COR-L47 (cell line): ENCODE measurements at regions not wholly inside any gene's neighbourhood (a gene's known extent, or its start where the extent isn't known, plus 50 kb on each side); places are given as distances from the start of the nearest gene placed in this dataset.

Source experiments
- DNase-seq: peaks from one replicate; lab custom pipeline; 2025; lab: John Stamatoyannopoulos, UW

DNA sequence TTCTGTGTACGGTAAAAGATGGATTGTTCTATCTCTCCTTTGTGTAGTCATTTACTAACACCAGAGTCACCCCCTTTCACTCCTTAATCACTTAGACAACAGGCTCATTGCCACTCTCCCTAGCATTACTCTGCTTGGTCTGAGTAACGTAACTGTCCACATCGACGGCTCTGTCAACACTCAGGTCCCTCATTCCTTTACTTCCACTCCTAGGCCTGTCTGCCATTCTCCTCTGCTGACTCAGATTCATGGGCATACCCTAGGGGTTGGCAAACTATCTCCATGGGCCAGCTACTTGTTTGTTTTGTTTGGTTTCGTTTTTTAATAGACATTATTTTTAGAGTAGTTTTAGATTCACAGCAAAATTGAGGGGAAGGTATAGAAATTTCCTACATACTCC, 243.9 kb downstream of the NR4A2 start:
- DNase-seq, result no peak

DNA sequence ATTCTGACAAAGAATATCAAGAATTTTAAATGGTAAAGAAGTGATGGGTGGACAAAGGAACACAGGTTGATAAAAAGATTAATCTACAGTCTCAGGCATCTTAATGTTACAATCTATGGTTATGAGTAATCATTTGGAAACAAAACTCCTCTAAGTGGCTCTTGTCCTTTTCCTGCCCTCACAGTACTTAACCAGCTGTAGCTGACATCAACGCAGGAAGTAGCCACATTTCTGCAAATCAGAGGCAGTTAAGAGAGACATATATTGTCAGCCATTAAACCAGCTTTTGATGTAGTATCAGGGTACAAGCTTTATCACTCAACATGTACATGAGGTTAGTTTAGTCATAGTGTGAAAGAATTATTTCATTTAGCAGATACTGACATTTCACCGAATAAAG, 244.6 kb downstream of the NR4A2 start:
- DNase-seq, result no peak

GRCh38 chr2:156083763-156084493, 248.6 kb downstream of the NR4A2 start:
- DNase-seq, result no peak

- no peak for DNase-seq
Observed at GRCh38 chr2:156079845-156080244, 252.7 kb downstream of the NR4A2 start.

GRCh38 chr2:156077041-156077742, 255.3 kb downstream of the NR4A2 start:
- DNase-seq, result no peak

DNA sequence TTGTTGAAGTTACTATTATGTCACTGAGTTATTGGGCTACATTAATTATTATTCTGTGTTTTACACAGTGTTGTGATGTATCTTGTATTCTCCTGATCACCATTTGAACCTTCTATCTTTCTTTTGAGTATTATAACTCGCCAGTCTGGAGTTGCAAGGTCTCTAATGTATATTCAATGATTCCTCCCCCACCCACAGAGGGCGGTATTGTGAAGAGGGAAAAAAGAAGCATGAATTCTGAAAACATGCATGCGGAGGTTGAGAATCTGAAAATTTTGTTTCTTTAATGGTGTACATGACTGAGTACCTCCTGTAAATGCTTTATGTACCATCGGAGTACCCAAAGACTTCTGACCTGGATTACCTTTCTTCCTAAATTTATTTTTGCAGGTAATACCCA, 266.6 kb downstream of the NR4A2 start:
- DNase-seq, result no peak

- DNase-seq, result no peak
Observed at GRCh38 chr2:156064540-156064939, 268.0 kb downstream of the NR4A2 start.

DNA sequence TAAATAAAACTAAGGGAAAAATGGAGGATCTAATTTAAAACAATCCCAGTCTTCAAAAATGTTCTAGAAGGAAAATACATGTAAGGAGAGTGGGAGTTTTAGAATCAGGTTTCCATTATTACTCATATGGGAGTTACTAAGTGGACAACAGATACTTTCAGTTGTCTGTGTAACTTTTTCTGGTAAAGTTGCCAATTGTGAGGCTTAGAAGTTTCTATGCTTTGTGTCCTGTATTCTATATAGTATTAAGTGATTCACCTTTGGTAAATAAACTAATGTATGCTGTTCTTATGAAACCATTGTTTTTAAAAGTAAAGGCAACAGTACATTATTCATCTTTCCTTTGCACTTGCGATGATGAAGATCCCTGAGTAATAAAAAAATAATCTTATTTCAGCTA, 274.9 kb downstream of the NR4A2 start:
- DNase-seq, result no peak

DNA sequence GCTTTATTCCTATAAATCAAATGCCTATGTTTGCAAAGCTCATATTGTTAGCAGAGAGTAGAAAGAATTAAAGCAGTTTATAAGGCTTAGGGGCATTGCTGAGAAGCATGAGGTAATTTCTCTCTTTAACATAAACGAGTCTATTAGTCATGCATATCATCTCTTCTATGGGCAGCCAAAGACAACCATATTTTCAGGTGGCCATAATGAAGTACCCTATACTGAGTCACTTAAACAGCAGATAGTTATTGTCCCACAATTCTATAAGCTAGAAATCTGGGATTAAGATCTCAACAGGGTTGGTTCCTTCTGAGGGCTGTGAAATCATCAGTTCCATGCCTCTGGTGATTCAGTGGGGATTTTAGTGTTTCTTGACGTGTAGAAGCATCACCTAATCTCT, 277.5 kb downstream of the NR4A2 start:
- DNase-seq, result no peak

- DNase-seq, result no peak
Observed at GRCh38 chr2:156046900-156047299, 285.6 kb downstream of the NR4A2 start.

- no peak for DNase-seq
Observed at GRCh38 chr2:156042895-156043294, 289.6 kb downstream of the NR4A2 start.

DNA sequence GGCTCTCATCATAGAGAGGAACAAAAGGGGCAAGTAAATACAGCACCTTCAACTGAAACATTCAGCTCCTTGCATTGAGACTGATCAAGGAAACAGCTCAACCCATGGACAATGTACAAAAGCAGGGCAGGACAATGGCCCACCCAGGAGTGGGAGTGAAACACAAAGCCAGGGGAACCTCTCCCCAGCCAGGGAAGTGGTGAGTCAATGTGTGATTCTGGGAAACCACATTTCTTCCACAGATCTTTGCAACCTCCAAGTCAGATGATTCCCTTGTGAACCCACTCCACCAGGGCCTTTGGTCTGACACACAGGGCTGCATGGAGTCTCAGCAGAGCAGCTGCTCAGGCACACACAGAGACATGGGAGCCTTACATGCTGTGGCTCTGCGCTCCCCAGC, 294.5 kb downstream of the NR4A2 start:
- no peak for DNase-seq

GRCh38 chr2:156037482-156037881, 295.0 kb downstream of the NR4A2 start:
- DNase-seq, result no peak

- DNase-seq, result no peak
Observed at GRCh38 chr2:156031121-156031520, 301.4 kb downstream of the NR4A2 start.

GRCh38 chr2:156023229-156023869, 309.2 kb downstream of the NR4A2 start:
- no peak for DNase-seq

GRCh38 chr2:156021146-156022040, 311.1 kb downstream of the NR4A2 start:
- no peak for DNase-seq

GRCh38 chr2:156019341-156019740, 313.2 kb downstream of the NR4A2 start:
- DNase-seq, result no peak

GRCh38 chr2:156017341-156017885, 315.1 kb downstream of the NR4A2 start:
- no peak for DNase-seq

- DNase-seq, result no peak
Observed at GRCh38 chr2:156009293-156009692, 323.2 kb downstream of the NR4A2 start.

GRCh38 chr2:156006721-156007618, 325.6 kb downstream of the NR4A2 start:
- DNase-seq, result no peak
